ENCODE measurements at regions not wholly inside any gene's neighbourhood (a gene's known extent, or its start where the extent isn't known, plus 50 kb on each side); places are given as distances from the start of the nearest gene placed in this dataset.

GRCh38 chr5:110025160-110025559 lies 335.4 kb downstream of the MAN2A1 start:
- H3K4me3 ChIP-seq (ENCODE audit: control insufficient read depth, low read depth, low read length) = no peak overlapping the region
- TF ChIP-seq, protein P1, sequence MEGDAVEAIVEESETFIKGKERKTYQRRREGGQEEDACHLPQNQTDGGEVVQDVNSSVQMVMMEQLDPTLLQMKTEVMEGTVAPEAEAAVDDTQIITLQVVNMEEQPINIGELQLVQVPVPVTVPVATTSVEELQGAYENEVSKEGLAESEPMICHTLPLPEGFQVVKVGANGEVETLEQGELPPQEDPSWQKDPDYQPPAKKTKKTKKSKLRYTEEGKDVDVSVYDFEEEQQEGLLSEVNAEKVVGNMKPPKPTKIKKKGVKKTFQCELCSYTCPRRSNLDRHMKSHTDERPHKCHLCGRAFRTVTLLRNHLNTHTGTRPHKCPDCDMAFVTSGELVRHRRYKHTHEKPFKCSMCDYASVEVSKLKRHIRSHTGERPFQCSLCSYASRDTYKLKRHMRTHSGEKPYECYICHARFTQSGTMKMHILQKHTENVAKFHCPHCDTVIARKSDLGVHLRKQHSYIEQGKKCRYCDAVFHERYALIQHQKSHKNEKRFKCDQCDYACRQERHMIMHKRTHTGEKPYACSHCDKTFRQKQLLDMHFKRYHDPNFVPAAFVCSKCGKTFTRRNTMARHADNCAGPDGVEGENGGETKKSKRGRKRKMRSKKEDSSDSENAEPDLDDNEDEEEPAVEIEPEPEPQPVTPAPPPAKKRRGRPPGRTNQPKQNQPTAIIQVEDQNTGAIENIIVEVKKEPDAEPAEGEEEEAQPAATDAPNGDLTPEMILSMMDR (IDR thresholded peaks at IDR 0.05; ENCODE audit: control insufficient read depth, insufficient read depth, low read depth, low read length, missing control alignments) = no peak
- DNase-seq (ENCODE audit: low read depth) = no peak

DNA sequence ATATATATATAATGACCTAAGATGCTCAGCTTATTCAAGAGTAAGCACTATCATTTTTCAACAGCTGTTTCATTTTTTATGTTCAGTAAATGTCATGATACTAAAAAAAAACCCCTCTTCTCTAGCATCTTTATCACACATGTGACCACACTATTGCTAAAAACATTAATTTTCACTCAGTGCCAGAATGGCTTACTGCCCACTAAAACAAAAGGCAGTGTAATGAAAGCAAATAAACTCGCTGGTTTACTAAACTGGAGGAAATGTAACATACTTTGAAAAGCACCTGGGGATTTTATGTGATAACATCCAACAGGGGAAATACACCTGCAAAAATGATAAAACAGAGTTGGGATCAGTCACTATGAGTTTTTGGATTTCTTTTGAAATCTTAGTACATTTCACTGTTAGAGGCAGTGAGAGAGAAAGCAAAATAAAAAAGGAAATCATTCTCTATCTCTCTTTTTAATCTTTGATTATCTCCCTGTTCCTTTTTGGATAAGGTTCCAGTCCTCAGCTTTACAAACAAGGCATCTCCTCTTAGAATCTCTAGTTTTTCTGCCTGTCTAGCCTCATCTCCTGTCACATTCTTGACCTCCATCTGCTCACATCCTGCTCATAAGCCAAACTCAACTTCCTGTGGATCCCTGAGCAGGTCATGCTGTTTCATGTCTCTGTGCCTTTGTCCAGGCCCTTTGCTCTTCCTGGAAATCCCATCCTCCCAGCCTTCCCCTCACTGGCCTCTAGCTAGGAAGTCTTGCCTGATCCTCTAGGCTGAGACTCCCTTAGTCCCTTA lies 338.0 kb downstream of the MAN2A1 start:
- TF ChIP-seq, protein P1 (IDR thresholded peaks at IDR 0.05; ENCODE audit: control insufficient read depth, insufficient read depth, low read depth, low read length, missing control alignments) = no peak
- no peak overlapping the region for H3K4me3 ChIP-seq (ENCODE audit: control insufficient read depth, low read depth, low read length)
- DNase-seq (ENCODE audit: low read depth) = no peak

DNA sequence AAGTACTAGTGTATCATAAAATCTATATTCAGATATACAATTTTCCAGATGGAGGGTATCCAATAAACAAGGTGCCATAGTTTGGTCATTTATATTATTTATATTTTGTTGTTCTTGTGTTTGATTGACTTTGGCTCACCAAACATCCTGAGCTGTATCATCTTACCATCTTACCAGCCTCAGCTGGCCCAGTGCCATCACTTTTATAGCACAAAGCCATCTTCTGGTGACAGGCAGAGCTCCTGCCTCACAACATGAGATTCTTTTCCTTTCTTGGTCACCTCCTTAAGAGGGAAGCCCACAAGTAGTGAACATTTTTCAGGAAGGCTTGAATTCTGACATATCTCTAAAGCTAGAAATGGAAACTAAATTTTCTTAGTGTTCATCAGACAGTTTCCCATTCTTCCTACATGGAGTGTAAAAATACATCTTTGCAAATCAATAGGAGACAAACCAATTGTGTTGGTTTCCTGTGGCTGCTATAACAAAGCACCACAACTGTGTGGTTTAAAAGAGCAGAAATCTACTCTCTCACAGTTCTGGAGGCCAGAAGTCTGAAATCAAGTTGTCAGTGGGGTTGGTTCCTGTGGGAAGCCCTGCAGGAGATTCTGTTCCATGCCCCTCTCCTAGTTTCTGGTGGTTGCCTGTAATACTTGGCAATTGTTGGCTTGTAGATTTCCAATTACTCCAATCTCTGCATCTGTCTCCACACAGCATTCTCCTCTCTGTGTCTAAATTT lies 341.8 kb downstream of the MAN2A1 start:
- DNase-seq (ENCODE audit: low read depth) = no peak

GRCh38 chr5:110032376-110032775 lies 342.6 kb downstream of the MAN2A1 start:
- no peak for DNase-seq (ENCODE audit: low read depth)
- H3K4me3 ChIP-seq (ENCODE audit: control insufficient read depth, low read depth, low read length) = no peak overlapping the region
- TF ChIP-seq, protein P1 (IDR thresholded peaks at IDR 0.05; ENCODE audit: control insufficient read depth, insufficient read depth, low read depth, low read length, missing control alignments) = no peak

More for the DNA sequence above, 341.8 kb downstream of the MAN2A1 start:
- H3K4me3 ChIP-seq (ENCODE audit: control insufficient read depth, low read depth, low read length) = no peak overlapping the region
- TF ChIP-seq, protein P1 (IDR thresholded peaks at IDR 0.05; ENCODE audit: control insufficient read depth, insufficient read depth, low read depth, low read length, missing control alignments) = no peak

- no peak for DNase-seq (ENCODE audit: low read depth)
- H3K4me3 ChIP-seq (ENCODE audit: control insufficient read depth, low read depth, low read length) = no peak overlapping the region
- TF ChIP-seq, protein P1 (IDR thresholded peaks at IDR 0.05; ENCODE audit: control insufficient read depth, insufficient read depth, low read depth, low read length, missing control alignments) = no peak
Measured at GRCh38 chr5:110034056-110034600, 344.4 kb downstream of the MAN2A1 start.

DNA sequence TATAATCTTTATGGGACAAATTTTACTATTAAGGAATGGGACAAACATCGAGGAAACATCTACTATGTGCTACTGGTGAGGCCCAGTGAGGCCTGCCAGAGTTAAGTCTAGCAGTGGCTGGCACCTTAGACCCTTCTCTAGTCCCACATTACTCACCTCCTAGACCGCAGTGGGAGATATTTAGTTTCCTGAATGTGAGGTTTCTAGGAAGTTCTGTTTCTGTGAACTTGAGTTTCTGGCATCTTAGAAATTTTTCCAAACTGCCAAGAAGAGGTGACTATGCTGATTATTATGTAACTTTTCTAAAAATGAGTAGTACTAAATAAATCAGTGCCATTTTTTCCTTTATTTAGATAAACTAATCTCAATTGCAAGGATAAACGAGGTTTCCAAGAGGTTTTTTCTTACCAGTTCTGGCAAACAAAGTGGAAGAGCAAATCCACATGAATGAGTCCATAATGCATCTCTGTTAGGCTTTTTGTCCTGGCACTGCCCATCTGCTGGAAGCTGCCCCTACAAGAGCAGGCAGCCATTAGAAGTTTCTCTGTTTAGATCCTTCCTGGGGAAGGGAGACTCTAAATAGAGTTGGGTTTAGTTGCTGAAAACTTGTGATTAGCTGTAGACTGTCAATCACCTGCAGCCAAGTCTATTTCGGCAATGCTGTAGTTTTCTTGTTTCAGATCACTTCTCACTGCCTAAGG lies 348.7 kb downstream of the MAN2A1 start:
- DNase-seq (ENCODE audit: low read depth) = no peak
- TF ChIP-seq, protein P1 (IDR thresholded peaks at IDR 0.05; ENCODE audit: control insufficient read depth, insufficient read depth, low read depth, low read length, missing control alignments) = no peak

More for the DNA sequence above, 348.7 kb downstream of the MAN2A1 start:
- no peak overlapping the region for H3K4me3 ChIP-seq (ENCODE audit: control insufficient read depth, low read depth, low read length)
